Keratinocyte (primary cell): ENCODE measurements at regions not wholly inside any gene's neighbourhood (a gene's known extent, or its start where the extent isn't known, plus 50 kb on each side); places are given as distances from the start of the nearest gene placed in this dataset.

Source experiments
- EZH2 ChIP-seq: IDR thresholded peaks from one replicate; pipeline ENCODE4 v1.6.1; 2012; ENCODE audit warnings: inconsistent platforms, mild to moderate bottlenecking, low read length, moderate library complexity
- TF ChIP-seq, protein P1 (sequence below), 3 experiments: IDR thresholded peaks in 1 of 3; conservative IDR thresholded peaks in 1 of 3; optimal IDR thresholded peaks in 1 of 3; 2 replicates in 2 of 3; 3 replicates in 1 of 3; pipeline versions ENCODE3 to v1.5.1; 2011; ENCODE audit warnings: low read length in 3 of 3, mild to moderate bottlenecking in 3 of 3, moderate library complexity in 2 of 3, control low read depth in 1 of 3, inconsistent platforms in 1 of 3; ENCODE audit not compliant: insufficient read depth in 2 of 3; ENCODE audit errors: extremely low read depth in 1 of 3

DNA sequence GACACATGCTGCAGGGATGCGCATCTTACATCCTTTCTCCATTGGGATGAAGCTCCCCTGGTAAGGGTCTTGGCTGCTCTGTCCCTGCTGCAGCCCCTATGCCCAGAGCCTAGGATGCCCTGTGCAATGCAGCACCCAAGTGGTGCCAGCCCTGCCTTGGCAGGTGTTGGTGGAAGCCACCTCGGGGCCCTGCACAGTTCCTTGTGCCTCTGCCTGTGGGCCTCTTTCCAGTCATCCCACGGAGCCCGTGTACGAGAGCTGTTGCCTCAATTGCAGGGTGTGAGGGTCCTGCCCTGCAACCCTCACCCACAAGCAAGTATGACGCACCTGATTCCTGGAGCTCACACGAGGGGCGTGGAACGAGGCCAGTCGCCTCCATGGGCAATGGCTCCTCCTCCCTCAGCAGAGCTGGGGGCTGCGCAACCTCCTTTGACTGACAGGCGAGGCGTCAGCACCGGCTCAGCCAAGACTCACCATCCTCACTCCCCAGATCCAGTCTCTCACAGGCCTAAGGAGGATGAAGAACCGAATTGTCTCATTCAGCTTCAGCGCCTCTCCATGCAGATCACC, 719.6 kb downstream of the BRD1 start:
- TF ChIP-seq, protein P1, sequence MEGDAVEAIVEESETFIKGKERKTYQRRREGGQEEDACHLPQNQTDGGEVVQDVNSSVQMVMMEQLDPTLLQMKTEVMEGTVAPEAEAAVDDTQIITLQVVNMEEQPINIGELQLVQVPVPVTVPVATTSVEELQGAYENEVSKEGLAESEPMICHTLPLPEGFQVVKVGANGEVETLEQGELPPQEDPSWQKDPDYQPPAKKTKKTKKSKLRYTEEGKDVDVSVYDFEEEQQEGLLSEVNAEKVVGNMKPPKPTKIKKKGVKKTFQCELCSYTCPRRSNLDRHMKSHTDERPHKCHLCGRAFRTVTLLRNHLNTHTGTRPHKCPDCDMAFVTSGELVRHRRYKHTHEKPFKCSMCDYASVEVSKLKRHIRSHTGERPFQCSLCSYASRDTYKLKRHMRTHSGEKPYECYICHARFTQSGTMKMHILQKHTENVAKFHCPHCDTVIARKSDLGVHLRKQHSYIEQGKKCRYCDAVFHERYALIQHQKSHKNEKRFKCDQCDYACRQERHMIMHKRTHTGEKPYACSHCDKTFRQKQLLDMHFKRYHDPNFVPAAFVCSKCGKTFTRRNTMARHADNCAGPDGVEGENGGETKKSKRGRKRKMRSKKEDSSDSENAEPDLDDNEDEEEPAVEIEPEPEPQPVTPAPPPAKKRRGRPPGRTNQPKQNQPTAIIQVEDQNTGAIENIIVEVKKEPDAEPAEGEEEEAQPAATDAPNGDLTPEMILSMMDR (optimal IDR thresholded peaks at IDR 0.05 in 1 of 3, IDR thresholded peaks at IDR 0.05 in 1 of 3, conservative IDR thresholded peaks at IDR 0.05 in 1 of 3; ENCODE audit: extremely low read depth in 1 of 3, insufficient read depth in 2 of 3, low read length in 3 of 3), result no peak
- TF ChIP-seq EZH2, result no peak
